HG02798 (cell line): ENCODE measurements at regions not wholly inside any gene's neighbourhood (a gene's known extent, or its start where the extent isn't known, plus 50 kb on each side); places are given as distances from the start of the nearest gene placed in this dataset.

Source experiments
- ATAC-seq: cut with Tn5 transposase; IDR thresholded peaks from one replicate; pipeline ENCODE4 v1.9.1; 2021; ENCODE audit warnings: mild to moderate bottlenecking; ENCODE audit not compliant: unreplicated experiment, poor library complexity

DNA sequence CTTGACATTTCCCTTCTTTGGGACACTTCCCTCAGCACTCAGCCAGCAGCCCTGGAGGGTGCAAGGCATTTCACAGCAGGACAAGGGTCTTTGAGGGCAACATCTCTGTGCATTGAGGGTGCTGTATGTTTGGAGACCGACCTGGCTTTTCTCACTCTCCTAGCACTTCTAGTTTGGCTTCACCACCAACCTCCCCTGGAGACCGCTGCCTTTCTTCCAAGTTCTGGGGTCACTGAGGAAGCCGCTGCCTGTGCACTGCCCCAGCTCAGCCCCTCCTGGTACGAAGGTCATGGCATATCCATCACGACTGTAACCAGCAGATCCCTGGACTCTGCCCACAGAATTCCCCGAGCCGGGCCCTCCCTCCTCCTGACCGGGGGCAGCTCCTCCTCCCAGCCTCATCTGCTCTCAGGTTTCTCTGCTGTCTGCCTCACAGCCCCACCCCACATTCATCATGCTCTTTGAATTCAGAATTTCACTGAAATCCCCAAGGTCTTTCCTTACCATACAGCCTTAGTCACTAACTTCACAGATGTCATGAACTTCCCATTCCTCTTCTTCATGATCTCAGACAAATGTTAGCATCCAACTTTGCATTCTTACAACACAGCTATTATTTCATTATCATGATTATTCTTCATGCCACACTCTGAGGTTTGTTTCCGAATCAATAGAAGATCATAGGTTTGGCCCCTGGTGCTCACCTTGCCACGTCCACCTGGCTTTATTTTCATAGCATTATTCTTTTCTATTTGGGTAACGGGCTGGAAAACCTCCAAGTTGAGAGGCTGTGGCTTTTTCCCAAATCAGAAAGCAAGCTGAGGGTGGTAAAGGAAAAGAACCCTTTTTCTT lies 113.0 kb upstream of the COPS8 start:
- no peak for ATAC-seq

DNA sequence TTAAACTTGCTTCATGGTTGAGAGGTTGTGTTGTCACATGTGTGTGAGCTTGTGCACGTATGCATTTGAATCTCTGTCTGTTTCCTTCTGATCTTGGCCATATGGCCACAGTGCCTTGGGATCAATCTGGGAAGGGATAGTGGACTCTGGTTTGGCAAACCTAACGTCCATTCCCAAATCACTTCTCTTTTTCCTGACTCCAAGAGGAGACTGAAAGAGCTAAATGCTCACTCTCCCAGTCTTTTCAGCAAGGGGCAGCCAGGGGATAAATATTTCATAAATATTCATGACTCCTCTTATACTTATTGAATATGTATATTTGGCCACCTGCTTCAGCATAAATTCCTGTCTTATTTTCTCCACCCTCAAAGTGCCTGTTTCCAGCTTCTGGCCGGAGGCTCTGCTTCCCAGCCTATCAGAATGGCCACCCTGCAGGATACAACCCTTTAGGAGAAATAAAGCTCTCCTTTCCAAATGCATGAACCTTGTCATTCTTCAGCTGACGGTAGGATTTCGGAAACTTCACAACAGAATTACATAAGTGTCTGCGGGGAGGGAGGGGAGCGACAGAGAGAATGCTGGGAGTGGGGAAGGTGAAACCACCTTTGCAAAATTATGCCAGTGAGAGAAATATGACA lies 112.2 kb upstream of the COPS8 start:
- no peak for ATAC-seq

DNA sequence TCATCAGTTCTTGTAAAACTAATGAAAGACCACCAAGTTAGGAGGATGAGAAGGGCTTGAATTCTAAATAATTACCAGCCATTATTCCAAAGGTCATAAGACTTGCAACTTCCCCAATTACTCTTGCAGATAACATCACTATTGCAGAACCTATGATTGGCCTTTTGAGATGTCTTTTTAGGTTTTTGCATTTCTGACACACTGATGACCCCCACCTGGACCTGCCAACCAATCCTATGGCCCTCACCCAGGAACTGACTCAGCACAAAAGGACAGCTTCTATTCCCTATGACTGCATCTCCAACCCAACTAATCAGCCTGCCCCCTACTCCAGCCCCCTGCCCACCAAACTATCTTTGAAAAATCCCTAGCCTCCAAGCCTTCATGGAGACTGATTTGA lies 111.5 kb upstream of the COPS8 start:
- ATAC-seq = no peak

DNA sequence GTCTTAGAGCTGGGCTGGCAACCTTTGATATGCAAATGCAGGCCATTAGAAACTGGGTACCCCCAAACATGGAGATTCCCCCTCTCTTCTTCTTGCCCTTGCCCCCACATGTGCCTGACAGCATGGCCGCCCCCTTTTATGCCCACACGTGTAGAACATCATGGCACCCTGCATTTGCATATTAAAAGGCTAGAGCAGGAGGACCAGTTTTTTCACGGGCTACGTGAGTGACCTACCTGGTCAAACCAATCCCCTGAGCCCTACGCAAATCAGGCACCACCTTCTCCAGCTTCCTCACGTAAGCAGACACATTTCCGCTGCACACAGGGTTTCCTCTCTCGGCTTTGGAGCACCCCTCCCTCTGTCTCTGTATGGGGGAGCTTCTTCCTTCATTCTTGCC lies 110.9 kb upstream of the COPS8 start:
- ATAC-seq = no peak

DNA sequence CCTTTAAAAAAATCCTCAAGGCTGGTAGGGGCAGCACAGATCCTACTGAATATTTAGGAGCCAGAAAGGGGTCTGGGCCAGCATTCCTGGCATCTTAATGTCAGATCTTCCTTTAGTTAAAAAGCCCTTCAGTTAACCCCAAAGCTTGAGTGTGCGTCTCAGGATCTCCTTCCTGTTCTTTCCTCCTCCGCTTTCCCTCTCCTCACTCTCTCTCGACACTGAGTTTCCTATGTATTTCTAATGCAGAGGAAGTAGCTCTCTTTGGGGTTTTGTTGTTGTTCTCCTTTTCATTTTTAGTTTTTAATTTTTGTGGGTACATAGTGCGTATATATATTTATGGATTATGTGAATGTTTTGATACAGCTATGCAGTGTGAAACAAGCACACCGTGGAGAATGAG lies 109.9 kb upstream of the COPS8 start:
- no peak for ATAC-seq

DNA sequence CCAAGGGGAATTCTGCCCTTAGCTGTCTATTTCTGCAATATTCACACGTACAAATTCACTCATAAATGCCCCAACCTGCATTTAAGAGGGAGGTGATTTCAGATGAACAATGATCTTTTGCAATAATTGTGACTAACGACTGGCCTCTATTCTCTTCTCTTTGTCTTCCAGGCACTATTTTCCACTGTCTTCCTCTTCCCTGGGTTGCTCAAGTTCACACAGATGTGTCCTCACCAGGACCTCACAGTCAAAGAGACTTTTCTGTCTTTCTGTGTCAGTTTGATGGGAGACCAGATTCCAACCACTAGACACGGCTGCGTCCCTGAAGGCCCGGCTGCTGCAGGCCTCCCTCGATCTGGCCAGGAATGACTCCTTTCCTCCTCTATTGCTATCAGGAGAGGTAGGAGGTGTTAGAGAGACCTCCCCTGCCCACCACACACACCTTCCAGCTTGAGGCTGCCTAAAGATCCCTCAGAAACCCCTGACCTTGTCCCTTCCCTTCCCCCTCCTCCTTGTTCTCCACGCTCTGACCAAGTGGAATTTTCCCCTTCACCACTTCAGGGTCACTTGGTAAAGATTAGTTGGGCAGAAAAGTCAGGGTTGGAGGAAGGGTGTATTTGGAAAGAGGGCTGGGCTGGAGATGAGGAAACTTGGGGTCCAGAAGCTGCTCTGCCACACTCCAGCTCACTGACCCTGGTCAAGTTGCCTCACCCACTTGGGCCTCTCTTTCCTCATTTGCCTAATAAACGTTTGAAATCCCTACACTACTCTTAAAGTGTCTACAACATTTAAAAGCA lies 109.2 kb upstream of the COPS8 start:
- ATAC-seq = no peak

DNA sequence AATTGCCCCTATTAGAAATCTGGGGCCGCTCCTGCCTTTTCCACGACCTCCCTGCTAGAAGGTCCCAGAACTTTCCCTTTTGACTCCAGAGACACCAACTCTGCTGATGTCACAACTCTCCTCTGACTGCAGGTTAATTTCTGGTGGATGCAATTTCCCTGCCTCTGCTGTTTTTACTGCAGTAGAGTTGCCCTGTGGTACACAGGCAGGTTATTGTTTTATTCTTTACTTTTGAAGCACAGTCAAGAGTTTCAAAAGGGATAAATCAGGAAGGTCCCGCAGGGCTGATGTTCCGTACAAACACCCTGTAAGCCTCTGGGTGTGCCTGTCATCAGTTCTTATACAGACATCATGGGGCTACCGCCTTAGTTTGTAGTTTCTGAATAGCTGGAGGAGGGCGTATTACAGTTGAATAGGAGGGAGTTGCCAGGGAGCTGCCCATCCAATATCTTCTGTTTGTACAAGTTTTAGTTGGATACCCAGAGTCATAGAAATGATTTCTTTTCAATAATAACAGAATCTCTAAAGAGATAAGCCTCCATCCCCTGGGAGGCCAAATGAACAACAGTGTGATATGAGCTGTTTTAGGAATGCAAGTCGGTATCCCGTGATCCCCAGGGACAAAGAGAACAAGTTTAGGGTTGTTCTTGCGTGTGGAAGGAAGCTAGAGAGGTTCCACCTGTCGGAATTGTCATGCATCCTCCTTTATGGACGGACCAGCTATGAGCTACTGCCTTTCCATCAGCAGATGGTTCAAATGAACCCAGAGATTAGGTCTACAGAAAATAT lies 108.4 kb upstream of the COPS8 start:
- ATAC-seq = no peak

DNA sequence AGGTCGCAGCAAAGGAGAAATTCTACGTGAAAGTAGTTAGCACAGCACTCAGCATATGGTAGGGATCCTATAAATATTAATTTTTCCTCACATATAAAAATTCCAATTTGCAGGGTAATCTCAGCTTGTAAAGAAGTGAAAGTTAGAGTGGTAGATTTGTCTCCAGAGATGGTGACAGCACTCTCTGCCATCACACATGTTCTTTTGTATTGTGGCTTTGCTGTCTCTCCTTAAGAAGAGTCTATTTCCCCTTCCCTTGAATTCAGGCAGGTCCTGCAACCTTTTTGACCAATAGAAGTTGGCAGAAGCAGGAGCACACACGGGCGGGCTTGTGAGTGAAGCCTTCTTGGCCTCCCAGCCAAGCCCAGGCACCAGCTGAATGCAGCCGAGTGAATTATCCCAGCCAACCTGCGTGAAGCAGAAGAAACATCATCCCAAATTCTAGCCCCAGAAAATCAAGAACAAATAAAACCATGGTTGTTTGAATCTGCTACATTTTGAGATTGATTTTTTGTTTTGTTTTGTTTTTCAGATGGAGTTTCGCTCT lies 107.8 kb upstream of the COPS8 start:
- no peak for ATAC-seq

DNA sequence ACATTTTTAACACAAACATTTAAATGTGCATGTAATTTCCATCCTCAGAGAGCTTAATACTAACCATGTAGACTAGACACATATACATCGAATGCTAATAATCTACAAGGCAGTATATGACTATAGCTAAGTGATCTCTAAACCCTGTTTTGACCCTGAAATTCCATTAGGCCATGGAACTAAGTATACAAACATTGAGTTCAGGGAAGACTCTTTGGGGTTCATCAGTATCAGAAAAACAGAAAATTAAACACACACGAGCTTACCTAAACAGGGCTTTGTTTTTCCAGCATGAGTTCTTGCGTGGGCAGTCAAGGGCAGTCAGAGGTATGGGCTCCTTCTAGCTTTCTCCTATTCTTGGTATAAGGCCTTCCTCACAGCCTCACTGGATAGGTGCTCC lies 106.0 kb upstream of the COPS8 start:
- no peak for ATAC-seq

DNA sequence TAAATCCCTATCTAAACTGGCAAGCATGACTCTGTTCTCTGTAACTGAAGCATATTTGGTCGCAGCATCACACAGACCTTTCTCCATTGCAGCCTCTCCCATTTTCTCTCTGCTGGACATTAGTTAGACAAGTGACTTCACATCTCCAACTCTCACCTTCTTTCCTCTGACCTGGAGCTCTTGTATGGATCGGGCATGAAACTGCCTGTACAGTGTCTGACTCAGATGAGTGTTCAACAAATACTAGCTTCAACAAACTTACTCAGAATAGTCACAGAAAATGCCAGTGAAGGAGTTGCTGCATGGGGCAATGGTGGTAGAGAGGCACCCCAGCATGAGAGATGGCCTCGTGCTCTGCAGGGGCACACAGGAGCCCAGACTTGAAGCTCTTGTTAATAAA lies 104.7 kb upstream of the COPS8 start:
- no peak for ATAC-seq

DNA sequence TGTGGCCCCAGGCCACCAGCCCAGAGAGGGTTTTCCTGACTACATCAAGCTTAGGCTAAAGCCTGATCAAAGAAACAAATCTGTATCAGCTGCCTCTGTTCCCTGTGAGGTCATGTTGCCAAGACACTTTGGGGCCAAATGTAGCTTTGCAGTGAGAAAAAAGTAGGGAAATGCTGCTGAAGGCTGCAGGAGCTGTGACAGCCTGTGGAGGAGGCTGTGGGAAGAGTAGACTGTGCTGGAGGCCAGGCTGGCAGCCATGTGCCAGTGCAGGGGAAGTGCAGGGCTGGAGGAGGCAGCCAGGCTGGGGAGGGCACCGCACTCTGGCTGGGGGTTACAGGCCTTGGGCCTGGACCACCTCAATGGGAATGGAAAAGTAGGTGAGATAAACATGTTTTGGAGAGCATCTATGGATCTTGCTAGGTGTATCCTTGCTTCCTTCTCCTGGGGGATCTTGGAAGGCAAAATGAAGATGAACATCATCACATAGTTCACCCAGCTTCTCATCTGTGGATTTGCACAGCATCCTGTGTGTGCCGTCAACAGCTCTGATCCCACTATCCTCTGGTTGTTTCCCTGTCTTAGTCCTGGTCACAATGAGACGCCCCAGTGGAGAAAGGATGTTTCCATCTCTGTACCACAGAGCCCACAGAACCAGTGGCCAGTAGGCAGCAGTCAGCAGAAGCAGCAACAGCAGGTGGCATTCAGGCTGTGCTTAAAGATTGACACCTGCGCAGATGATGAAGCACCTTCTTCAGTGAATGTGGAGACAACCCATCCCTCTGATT lies 103.8 kb upstream of the COPS8 start:
- ATAC-seq = no peak

DNA sequence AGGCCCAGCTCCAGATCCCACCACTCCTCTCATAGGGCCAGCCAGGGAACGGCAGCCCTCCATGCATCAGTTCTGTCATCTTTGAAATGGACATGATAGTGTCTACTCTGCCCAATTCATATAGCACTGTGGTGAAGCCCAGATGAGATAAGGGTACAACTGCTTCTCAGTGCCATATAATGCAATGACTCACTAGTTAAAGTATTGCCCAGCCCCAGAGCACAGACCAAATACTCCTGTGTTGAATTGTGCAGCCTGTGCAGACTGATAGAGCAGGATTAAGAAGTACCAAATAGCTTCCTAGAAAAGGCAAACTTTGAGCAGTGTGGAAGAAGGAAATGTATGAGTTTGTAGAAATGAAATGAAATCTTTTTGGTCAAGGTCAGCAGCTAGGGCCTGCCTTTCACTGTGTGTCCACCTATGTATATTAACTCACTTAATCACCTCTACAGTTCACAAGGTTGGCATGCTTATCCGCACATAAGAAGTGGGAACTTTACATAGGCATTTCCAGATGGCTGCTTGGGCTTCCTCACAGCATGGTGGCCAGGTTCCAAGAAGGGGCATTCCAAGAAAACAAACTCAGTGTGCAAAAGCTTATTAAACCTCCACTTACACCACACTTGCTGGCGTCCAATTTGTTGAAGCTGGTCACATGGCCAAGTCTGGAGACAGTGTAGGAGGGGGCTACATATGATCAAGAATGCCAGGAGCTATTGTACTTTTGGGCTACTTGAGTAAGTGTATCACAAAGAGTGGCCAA lies 102.8 kb upstream of the COPS8 start:
- ATAC-seq = no peak

DNA sequence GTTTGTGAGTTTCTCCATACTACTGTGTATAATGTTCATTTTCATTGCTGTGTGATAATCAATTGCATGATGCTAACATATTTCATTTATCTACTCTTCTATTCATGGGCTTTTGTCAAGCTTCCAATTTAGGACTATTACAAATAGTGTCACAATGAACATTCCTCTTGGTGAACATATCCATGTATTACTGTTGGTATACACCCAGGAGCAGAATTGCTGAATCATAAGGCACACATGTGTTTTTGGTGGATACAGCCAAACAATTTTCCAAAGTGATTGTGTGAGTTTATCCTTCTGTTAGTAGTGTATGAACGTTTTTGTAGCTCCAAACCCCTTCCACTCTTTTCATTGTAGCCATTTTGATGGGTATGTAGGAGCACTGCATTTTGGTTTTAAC lies 101.6 kb upstream of the COPS8 start:
- ATAC-seq = no peak

DNA sequence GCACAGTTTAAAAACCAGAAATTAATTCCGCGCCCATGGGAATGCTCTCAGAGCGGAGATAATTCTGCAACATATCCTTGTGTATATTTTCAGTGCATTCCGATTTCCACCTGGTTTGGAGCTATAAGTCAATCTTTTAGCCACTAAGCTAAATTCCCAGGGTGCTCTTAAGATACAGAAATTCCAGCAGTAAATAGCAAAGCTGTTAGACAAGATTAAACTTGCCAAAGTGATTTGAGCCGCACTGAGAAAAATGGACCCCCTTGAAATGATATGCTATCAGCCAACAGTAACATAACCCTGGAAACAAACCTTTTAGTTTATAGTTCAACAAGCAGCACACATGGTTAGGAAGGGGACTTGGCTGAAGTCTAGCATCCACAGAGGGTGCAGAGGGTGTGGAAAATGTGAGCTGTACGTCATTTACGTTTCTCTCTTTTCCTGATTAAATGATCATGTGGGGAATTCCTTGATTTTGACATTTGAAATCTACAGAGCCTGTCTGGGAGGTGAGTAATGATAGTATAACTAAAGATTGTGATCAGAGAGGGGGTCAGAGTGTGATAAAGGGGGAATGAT lies 99.8 kb upstream of the COPS8 start:
- no peak for ATAC-seq

DNA sequence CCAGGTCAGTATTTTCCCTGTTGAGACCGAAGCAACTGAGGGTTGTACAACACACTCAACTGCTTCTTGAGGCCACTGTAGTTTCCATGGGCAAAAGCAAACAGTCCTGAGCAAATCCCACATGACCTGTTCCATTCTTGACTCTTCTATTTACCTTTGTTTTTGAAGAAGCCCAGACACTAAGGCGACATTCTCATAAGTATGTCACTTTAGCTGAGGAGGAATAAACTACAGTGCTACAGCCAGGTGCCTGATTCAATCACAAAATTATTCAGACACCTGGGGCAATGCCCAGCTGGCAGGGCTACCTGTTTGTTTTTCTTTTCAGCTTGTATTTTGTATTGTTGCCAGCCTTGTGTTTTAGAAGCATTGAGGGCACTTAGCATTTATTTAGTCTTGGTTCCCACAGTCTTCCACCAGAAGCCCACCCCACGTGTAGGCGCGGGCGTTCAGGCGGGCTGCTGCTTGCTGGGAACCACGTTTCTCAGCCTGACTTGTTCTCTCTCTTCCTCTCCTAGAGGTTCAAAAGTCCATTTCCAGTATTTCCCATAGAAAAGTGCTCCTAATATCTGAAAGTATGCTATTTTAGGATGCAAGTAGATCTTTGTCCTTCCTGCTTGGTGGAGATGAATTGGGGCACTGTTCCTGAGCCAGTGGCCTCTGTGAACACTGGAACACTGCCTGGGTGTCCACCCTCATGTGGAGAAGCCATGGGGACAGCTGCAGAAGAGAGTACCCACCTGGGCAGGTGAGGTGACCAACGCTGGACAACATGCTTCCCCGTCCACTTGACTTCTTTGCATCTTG lies 99.0 kb upstream of the COPS8 start:
- ATAC-seq = no peak

DNA sequence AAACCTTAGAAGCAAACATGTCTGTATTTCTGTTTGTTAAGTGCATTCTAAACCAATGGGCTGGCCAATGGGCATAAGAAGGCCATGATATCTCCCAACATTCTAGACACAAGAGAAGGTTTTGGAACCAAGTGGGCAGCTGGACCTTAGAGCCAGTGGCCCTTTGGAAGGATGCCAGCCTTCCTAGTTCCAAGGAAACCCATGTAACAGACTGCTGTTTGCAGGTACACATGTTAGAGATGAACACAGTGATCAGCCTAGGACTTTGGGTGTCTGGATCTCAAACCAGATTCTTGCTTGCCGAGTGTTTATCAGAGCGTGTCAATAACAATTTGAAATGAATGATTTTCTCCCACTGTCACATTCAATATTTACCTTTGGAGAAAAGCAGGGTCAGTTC lies 97.5 kb upstream of the COPS8 start:
- no peak for ATAC-seq
